Erythroblast (primary cell): ENCODE measurements at regions not wholly inside any gene's neighbourhood (a gene's known extent, or its start where the extent isn't known, plus 50 kb on each side); places are given as distances from the start of the nearest gene placed in this dataset.

Experiments
- GATA1 ChIP-seq: IDR thresholded peaks from 2 replicates; pipeline ENCODE4 v1.6.1; 2011; ENCODE audit warnings: low read depth, mild to moderate bottlenecking, control low read depth, low read length, moderate library complexity
- POLR2A ChIP-seq: IDR thresholded peaks from 2 replicates; pipeline ENCODE4 v1.6.1; 2011; ENCODE audit warnings: mild to moderate bottlenecking, low read length

- no peak for TF ChIP-seq POLR2A
- TF ChIP-seq GATA1: no peak
Observed at GRCh38 chr3:5489536-5489935, 302.0 kb downstream of the EDEM1 start.
